AG10803 (cell line): ENCODE measurements at regions not wholly inside any gene's neighbourhood (a gene's known extent, or its start where the extent isn't known, plus 50 kb on each side); places are given as distances from the start of the nearest gene placed in this dataset.

Experiments
- DNase-seq: peaks from one replicate; pipeline ENCODE4 v3.0.0; 2010; ENCODE audit warnings: low read depth
- H3K4me3 ChIP-seq: 2 replicates; pipeline ENCODE4 v1.5.1; 2011; ENCODE audit warnings: mild to moderate bottlenecking, low read length, control low read depth
- CTCF ChIP-seq: conservative IDR thresholded peaks from 2 replicates; pipeline ENCODE4 v1.5.1; 2011; ENCODE audit warnings: mild to moderate bottlenecking, low read length, control low read depth, inconsistent platforms

GRCh38 chr19:28500982-28501630, 711.8 kb downstream of the UQCRFS1 start:
- TF ChIP-seq CTCF, result no peak
- DNase-seq, result no peak
- H3K4me3 ChIP-seq, result no peak overlapping the region

GRCh38 chr19:28500296-28500695, 712.7 kb downstream of the UQCRFS1 start:
- no peak overlapping the region for H3K4me3 ChIP-seq
- DNase-seq, result no peak
- TF ChIP-seq CTCF, result no peak

- no peak overlapping the region for H3K4me3 ChIP-seq
- TF ChIP-seq CTCF, result no peak
- no peak for DNase-seq
Measured at GRCh38 chr19:28498404-28498976, 714.5 kb downstream of the UQCRFS1 start.

GRCh38 chr19:28497887-28498286, 715.1 kb downstream of the UQCRFS1 start:
- TF ChIP-seq CTCF, result no peak

GRCh38 chr19:28497137-28497536, 715.8 kb downstream of the UQCRFS1 start:
- TF ChIP-seq CTCF, result no peak
- no peak for DNase-seq
- no peak overlapping the region for H3K4me3 ChIP-seq

More at GRCh38 chr19:28497887-28498286, 715.1 kb downstream of the UQCRFS1 start:
- no peak overlapping the region for H3K4me3 ChIP-seq
- DNase-seq, result no peak

- H3K4me3 ChIP-seq, result no peak overlapping the region
- TF ChIP-seq CTCF, result no peak
- DNase-seq, result no peak
Measured at GRCh38 chr19:28495046-28495445, 717.9 kb downstream of the UQCRFS1 start.

- DNase-seq, result no peak
- TF ChIP-seq CTCF, result no peak
- no peak overlapping the region for H3K4me3 ChIP-seq
Measured at GRCh38 chr19:28494461-28494860, 718.5 kb downstream of the UQCRFS1 start.
